Testis (tissue), 2 donors: ENCODE measurements at regions not wholly inside any gene's neighbourhood (a gene's known extent, or its start where the extent isn't known, plus 50 kb on each side); places are given as distances from the start of the nearest gene placed in this dataset.
"Not testable (repeated sequence)": the region's sequence is repeated elsewhere in the genome, so short reads cannot be mapped to it uniquely, and the experiment has no call there.

ENCODE experiments used
- DNase-seq: peaks from one replicate; pipeline ENCODE4 v3.0.0-alpha.2; 2019
- H3K27ac ChIP-seq, 2 donors: fragments of 200-600 bp; sonication (generic); one replicate each; pipeline ENCODE4 v1.5.1; 2019
- H3K27me3 ChIP-seq: fragments of 200-600 bp; sonication (generic); one replicate; pipeline ENCODE4 v1.5.1; 2019
- H3K36me3 ChIP-seq: fragments of 200-600 bp; sonication (generic); one replicate; pipeline ENCODE4 v1.5.1; 2017; ENCODE audit warnings: low read depth; ENCODE audit errors: missing control alignments
- H3K4me1 ChIP-seq: fragments of 200-600 bp; sonication (generic); one replicate; pipeline ENCODE4 v1.5.1; 2019
- H3K4me3 ChIP-seq, 2 donors: fragments of 200-600 bp; sonication (generic); one replicate each; pipeline ENCODE4 v1.5.1; 2017 to 2019
- H3K9me3 ChIP-seq: fragments of 200-600 bp; sonication (generic); one replicate; pipeline ENCODE4 v1.5.1; 2017
- CTCF ChIP-seq, 3 experiments: fragments of 450-650 bp in 2 of 3; fragments of 200-600 bp in 1 of 3; sonication (generic) in 1 of 3; IDR thresholded peaks; one replicate each; pipeline ENCODE4 v1.5.1; 2016 to 2019; ENCODE audit warnings: antibody characterized with exemption in 3 of 3, mild to moderate bottlenecking in 2 of 3, moderate library complexity in 1 of 3
- POLR2A ChIP-seq: fragments of 450-650 bp; IDR thresholded peaks from one replicate; pipeline ENCODE4 v1.6.1; 2017; ENCODE audit warnings: antibody characterized with exemption, mild to moderate bottlenecking, moderate library complexity
- WGBS, 2 donors: methylation state at CpG; one replicate each; pipeline ENCODE4 v1.1.5; 2018; 5-methylcytosine and 5-hydroxymethylcytosine counted together
- intact Hi-C: fragments of 100-400 bp; cut with DNase I; formaldehyde crosslinking; loops from one replicate; pipeline ENCODE4 v1.15.1; 2023; ENCODE audit warnings: low total_unique reads

GRCh38 chr1:30660241-30660640 is 63.1 kb downstream of the MATN1 start:
- no peaks in the 10 kb centered on the region for H3K27me3 ChIP-seq
- no peak overlapping the region for H3K27ac ChIP-seq
- H3K36me3 ChIP-seq = no peaks in the 10 kb centered on the region
- H3K4me1 ChIP-seq = no peaks in the 10 kb centered on the region
- H3K9me3 ChIP-seq = no peaks in the 10 kb centered on the region
- no peak overlapping the region for H3K4me3 ChIP-seq
- 78 to 82% methylated on average over 8 of the region's 8 CpGs for WGBS, 2 donors
- intact Hi-C loops = no loop called here
- no peak for DNase-seq
- no peak for TF ChIP-seq CTCF (IDR thresholded peaks at IDR 0.05)
- no peak for TF ChIP-seq POLR2A

GRCh38 chr1:30659702-30660101 is 63.7 kb downstream of the MATN1 start:
- no peaks in the 10 kb centered on the region for H3K27me3 ChIP-seq
- TF ChIP-seq CTCF (IDR thresholded peaks at IDR 0.05) = no peak
- TF ChIP-seq POLR2A = no peak
- no peak overlapping the region for H3K4me3 ChIP-seq
- DNase-seq = no peak
- H3K4me1 ChIP-seq = no peaks in the 10 kb centered on the region
- no peaks in the 10 kb centered on the region for H3K9me3 ChIP-seq
- intact Hi-C loops = no loop called here
- WGBS, 2 donors = 81 to 85% methylated on average over 7 to 8 of the region's 8 CpGs
- no peak overlapping the region for H3K27ac ChIP-seq
- H3K36me3 ChIP-seq = no peaks in the 10 kb centered on the region

- H3K36me3 ChIP-seq, DNase-seq, H3K9me3 ChIP-seq, intact Hi-C loops, H3K4me1 ChIP-seq, H3K27me3 ChIP-seq, H3K27ac ChIP-seq, H3K4me3 ChIP-seq: not testable (repeated sequence)
- WGBS, 2 donors = 89% methylated on average over 4 of the region's 4 CpGs
These were observed 65.0 kb downstream of the MATN1 start for GRCh38 chr1:30658375-30658774.

GRCh38 chr1:30658014-30658336 is 65.4 kb downstream of the MATN1 start:
- no peaks in the 10 kb centered on the region for H3K9me3 ChIP-seq
- DNase-seq = no peak
- no peaks in the 10 kb centered on the region for H3K4me1 ChIP-seq
- TF ChIP-seq CTCF (IDR thresholded peaks at IDR 0.05) = no peak
- no peak for TF ChIP-seq POLR2A
- H3K27ac ChIP-seq = no peak overlapping the region
- whole genome bisulfite sequencing, 2 donors = 76% methylated on average over 8 of the region's 8 CpGs; no CpG with 5 or more reads in 1 of the 2 donors
- intact Hi-C loops = no loop called here
- no peaks in the 10 kb centered on the region for H3K36me3 ChIP-seq
- H3K27me3 ChIP-seq = no peaks in the 10 kb centered on the region
- no peak overlapping the region for H3K4me3 ChIP-seq

GRCh38 chr1:30657131-30658013 is 66.0 kb downstream of the MATN1 start:
- H3K9me3 ChIP-seq = no peaks in the 10 kb centered on the region
- H3K4me3 ChIP-seq = no peak overlapping the region
- no peaks in the 10 kb centered on the region for H3K4me1 ChIP-seq
- no peak for TF ChIP-seq CTCF (IDR thresholded peaks at IDR 0.05)
- TF ChIP-seq POLR2A = no peak
- H3K27ac ChIP-seq = no peak overlapping the region
- no peaks in the 10 kb centered on the region for H3K27me3 ChIP-seq
- DNase-seq = no peak
- 72 to 79% methylated on average over 2 to 22 of the region's 22 CpGs for WGBS, 2 donors
- intact Hi-C loops = no loop called here
- H3K36me3 ChIP-seq = no peaks in the 10 kb centered on the region
